ENCODE measurements at regions not wholly inside any gene's neighbourhood (a gene's known extent, or its start where the extent isn't known, plus 50 kb on each side); places are given as distances from the start of the nearest gene placed in this dataset.

- Histone ChIP-seq H2AFZ (ENCODE audit: low read length) (no peak overlapping the region), H3K79me2 (ENCODE audit: insufficient read depth, low read length) (no peaks in the 10 kb centered on the region), H3K4me3 (replicated peaks in 1 of 3; ENCODE audit: insufficient read depth in 1 of 3, low read depth in 2 of 3, low read length in 3 of 3) (no peak overlapping the region), H3K36me3 (replicated peaks in 1 of 2; ENCODE audit: control insufficient read depth in 1 of 2, insufficient read depth in 2 of 2, low read length in 2 of 2) (no peaks in the 10 kb centered on the region), H3K9ac (ENCODE audit: insufficient read depth, low read depth, low read length) (no peak overlapping the region), H3K4me1 (ENCODE audit: insufficient read depth, low read length) (no peaks in the 10 kb centered on the region), H3K9me3 (ENCODE audit: low read length) (no peaks in the 10 kb centered on the region), H3K27me3 (ENCODE audit: control insufficient read depth in 1 of 2, insufficient read depth in 2 of 2, low read length in 2 of 2) (no peaks in the 10 kb centered on the region; a peak in 1 of 5 replicates), H4K20me1 (ENCODE audit: insufficient read depth, low read length) (0 out of 2 replicates have a peak, but pooled peaks cover 3% of the 10 kb centered on the region), H3K27ac (ENCODE audit: extremely low read length, insufficient read depth, low read length) (no peak overlapping the region), H3K4me2 (ENCODE audit: low read depth, low read length) (no peak overlapping the region)
- BruUV-seq (replicated peaks): no TSS peak
- no peak for FAIRE-seq
- no peak for ATAC-seq
- DNase-seq (ENCODE audit: low spot score): no peak
- WGBS (ENCODE audit: low lambda C conversion rate): no CpG with 5 or more reads among the region's 14 CpGs
- TF ChIP-seq POLR2A (IDR thresholded peaks at IDR 0.05; ENCODE audit: insufficient read depth in 1 of 2, low read depth in 2 of 2, low read length in 2 of 2) (no peak), ONECUT2 (CRISPR knock-in tag; IDR thresholded peaks at IDR 0.05) (no peak), ZNF841 (CRISPR knock-in tag; IDR thresholded peaks at IDR 0.05; ENCODE audit: borderline replicate concordance) (no peak), ZNF7 (CRISPR knock-in tag; IDR thresholded peaks at IDR 0.05) (no peak), THAP11 (CRISPR knock-in tag; IDR thresholded peaks at IDR 0.05) (no peak), NCOA1 (CRISPR knock-in tag; IDR thresholded peaks at IDR 0.05) (no peak), HIVEP1 (CRISPR knock-in tag; IDR thresholded peaks at IDR 0.05) (no peak), MTA3 (CRISPR knock-in tag; IDR thresholded peaks at IDR 0.05) (no peak), TSC22D2 (CRISPR knock-in tag; IDR thresholded peaks at IDR 0.05; ENCODE audit: borderline replicate concordance) (no peak), ZNF782 (CRISPR knock-in tag; IDR thresholded peaks at IDR 0.05; ENCODE audit: borderline replicate concordance) (no peak), MATR3 (CRISPR knock-in tag; IDR thresholded peaks at IDR 0.05) (no peak), ZC3H4 (CRISPR knock-in tag; IDR thresholded peaks at IDR 0.05; ENCODE audit: borderline replicate concordance) (no peak), TBX3 (IDR thresholded peaks at IDR 0.05; ENCODE audit: borderline replicate concordance) (no peak), NFYB (CRISPR knock-in tag; IDR thresholded peaks at IDR 0.05) (no peak), ZNF850 (CRISPR knock-in tag; conservative IDR thresholded peaks at IDR 0.05) (no peak)
- in situ Hi-C loops (cut with HindIII; ENCODE audit: extremely low pct_ligation_motif_present, low pct_unique_long_range_greater_than_20kb) (no loop called here), intact Hi-C loops (cut with micrococcal nuclease; ENCODE audit: unreplicated experiment) (no loop called here)
- ChIA-PET POLR2A (no interaction called here), CTCF (ENCODE audit: low intra/inter-chr PET ratio, low total read pairs) (no interaction called here)
These were observed 694.6 kb downstream of the TBC1D22A start for GRCh38 chr22:47457021-47457420.

All from HepG2 (cell line).